ENCODE measurements at regions not wholly inside any gene's neighbourhood (a gene's known extent, or its start where the extent isn't known, plus 50 kb on each side); places are given as distances from the start of the nearest gene placed in this dataset.

DNA sequence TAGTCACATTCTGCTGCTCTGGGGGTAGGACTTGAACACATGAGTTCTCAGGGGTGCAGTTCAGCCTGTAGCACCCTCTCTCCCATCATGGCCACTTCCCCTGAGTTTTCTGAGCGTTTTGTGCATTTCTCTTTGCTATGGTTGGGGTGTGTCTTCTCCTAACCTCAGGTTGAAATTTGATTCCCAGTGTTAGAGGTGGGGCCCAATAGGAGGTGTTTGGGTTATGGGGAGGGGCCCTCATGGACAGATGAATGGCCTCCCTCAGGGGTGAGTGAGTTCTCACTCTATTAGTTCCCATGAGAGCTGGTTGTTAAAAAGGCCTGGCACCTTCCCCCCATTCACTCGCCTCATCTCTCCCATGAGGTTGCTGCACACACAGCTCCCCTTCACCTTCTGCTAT lies 101.1 kb downstream of the FOXL1 start:
- no peak overlapping the region for H3K4me3 ChIP-seq
- H3K36me3 ChIP-seq (replicated peaks; ENCODE audit: insufficient read depth, low read depth): no peaks in the 10 kb centered on the region
- no peaks in the 10 kb centered on the region for H3K9me2 ChIP-seq (replicated peaks; ENCODE audit: insufficient read depth)
- H4K20me1 ChIP-seq (ENCODE audit: insufficient read depth, poor library complexity, severe bottlenecking): no peaks in the 10 kb centered on the region
- H3K4me1 ChIP-seq (ENCODE audit: insufficient read depth): peaks cover 4% of the 10 kb centered on the region
- no peak for DNase-seq (ENCODE audit: low spot score)
- no peak for TF ChIP-seq EZH2phosphoT487 (IDR thresholded peaks at IDR 0.05; ENCODE audit: low read depth, severe bottlenecking, unreplicated experiment)
- TF ChIP-seq, protein P1, sequence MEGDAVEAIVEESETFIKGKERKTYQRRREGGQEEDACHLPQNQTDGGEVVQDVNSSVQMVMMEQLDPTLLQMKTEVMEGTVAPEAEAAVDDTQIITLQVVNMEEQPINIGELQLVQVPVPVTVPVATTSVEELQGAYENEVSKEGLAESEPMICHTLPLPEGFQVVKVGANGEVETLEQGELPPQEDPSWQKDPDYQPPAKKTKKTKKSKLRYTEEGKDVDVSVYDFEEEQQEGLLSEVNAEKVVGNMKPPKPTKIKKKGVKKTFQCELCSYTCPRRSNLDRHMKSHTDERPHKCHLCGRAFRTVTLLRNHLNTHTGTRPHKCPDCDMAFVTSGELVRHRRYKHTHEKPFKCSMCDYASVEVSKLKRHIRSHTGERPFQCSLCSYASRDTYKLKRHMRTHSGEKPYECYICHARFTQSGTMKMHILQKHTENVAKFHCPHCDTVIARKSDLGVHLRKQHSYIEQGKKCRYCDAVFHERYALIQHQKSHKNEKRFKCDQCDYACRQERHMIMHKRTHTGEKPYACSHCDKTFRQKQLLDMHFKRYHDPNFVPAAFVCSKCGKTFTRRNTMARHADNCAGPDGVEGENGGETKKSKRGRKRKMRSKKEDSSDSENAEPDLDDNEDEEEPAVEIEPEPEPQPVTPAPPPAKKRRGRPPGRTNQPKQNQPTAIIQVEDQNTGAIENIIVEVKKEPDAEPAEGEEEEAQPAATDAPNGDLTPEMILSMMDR (IDR thresholded peaks at IDR 0.05; ENCODE audit: poor library complexity): no peak
- TF ChIP-seq EZH2 (IDR thresholded peaks at IDR 0.05; ENCODE audit: borderline replicate concordance): no peak
- no peak overlapping the region for H2AFZ ChIP-seq
- no peaks in the 10 kb centered on the region for H3K79me2 ChIP-seq
- WGBS (ENCODE audit: low lambda C conversion rate, missing lambda C conversion rate): 71% methylated on average over 2 of the region's 2 CpGs
- H3K4me2 ChIP-seq: no peak overlapping the region
- H3K9me3 ChIP-seq (ENCODE audit: low read depth): no peaks in the 10 kb centered on the region
- H3K27ac ChIP-seq: no peak overlapping the region
- peaks cover 13% of the 10 kb centered on the region for H3K27me3 ChIP-seq

DNA sequence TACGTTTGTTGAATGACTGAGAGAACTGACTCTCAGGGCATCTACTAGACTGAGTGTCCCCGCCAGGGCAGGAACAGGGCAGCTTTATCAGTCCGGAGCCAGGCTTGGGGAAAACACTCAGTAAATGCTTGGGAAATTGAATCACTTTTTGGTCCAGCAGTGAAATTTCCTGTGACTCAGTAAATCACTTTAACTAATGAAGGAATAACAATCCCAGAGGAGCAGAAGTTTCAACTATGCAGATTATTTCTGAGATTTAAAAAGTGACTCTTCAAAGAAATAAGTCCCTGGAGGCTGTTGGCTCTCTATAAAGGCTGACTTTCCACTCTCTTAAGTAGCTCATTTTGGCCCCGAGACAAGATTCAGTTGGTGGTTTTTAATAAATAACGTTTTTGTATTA lies 101.8 kb downstream of the FOXL1 start:
- H3K36me3 ChIP-seq (replicated peaks; ENCODE audit: insufficient read depth, low read depth): no peaks in the 10 kb centered on the region
- no peak overlapping the region for H3K27ac ChIP-seq
- no peak overlapping the region for H3K4me3 ChIP-seq
- no peak overlapping the region for H2AFZ ChIP-seq
- H3K9me2 ChIP-seq (replicated peaks; ENCODE audit: insufficient read depth): no peaks in the 10 kb centered on the region
- WGBS (ENCODE audit: low lambda C conversion rate, missing lambda C conversion rate): 53% methylated on average over 5 of the region's 5 CpGs
- DNase-seq (ENCODE audit: low spot score): no peak
- H3K9me3 ChIP-seq (ENCODE audit: low read depth): no peaks in the 10 kb centered on the region
- H3K4me2 ChIP-seq: no peak overlapping the region
- TF ChIP-seq EZH2phosphoT487 (IDR thresholded peaks at IDR 0.05; ENCODE audit: low read depth, severe bottlenecking, unreplicated experiment): no peak
- TF ChIP-seq EZH2 (IDR thresholded peaks at IDR 0.05; ENCODE audit: borderline replicate concordance): no peak
- TF ChIP-seq, protein P1 (IDR thresholded peaks at IDR 0.05; ENCODE audit: poor library complexity): no peak
- H3K27me3 ChIP-seq: peaks cover 7% of the 10 kb centered on the region
- no peaks in the 10 kb centered on the region for H4K20me1 ChIP-seq (ENCODE audit: insufficient read depth, poor library complexity, severe bottlenecking)
- no peaks in the 10 kb centered on the region for H3K79me2 ChIP-seq
- peaks cover 4% of the 10 kb centered on the region for H3K4me1 ChIP-seq (ENCODE audit: insufficient read depth)

DNA sequence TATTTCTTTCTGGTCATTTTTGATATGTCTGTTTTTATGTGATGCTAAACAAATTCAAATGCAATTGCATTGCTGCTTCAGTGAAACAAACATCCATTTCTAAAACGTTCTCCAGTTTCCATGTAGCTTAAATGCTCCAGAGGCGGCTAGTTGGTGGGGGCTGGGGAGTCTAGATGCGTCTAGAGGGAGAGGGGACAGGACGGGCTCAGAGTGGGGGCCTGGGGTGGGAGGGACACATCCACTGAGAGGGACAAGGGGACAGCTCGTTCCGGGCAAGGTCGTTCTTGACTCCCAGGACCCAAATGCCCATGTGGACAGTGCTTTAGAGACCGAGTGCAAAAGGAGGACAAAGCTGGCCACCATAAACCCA lies 102.3 kb downstream of the FOXL1 start:
- H2AFZ ChIP-seq: no peak overlapping the region
- no peak overlapping the region for H3K27ac ChIP-seq
- no peak overlapping the region for H3K4me3 ChIP-seq
- no peak overlapping the region for H3K4me2 ChIP-seq
- H3K79me2 ChIP-seq: no peaks in the 10 kb centered on the region
- H4K20me1 ChIP-seq (ENCODE audit: insufficient read depth, poor library complexity, severe bottlenecking): no peaks in the 10 kb centered on the region
- H3K4me1 ChIP-seq (ENCODE audit: insufficient read depth): peaks cover 4% of the 10 kb centered on the region
- no peaks in the 10 kb centered on the region for H3K9me3 ChIP-seq (ENCODE audit: low read depth)
- 78% methylated on average over 5 of the region's 8 CpGs for WGBS (ENCODE audit: low lambda C conversion rate, missing lambda C conversion rate)
- DNase-seq (ENCODE audit: low spot score): no peak
- peaks cover 5% of the 10 kb centered on the region for H3K27me3 ChIP-seq
- no peaks in the 10 kb centered on the region for H3K9me2 ChIP-seq (replicated peaks; ENCODE audit: insufficient read depth)
- no peaks in the 10 kb centered on the region for H3K36me3 ChIP-seq (replicated peaks; ENCODE audit: insufficient read depth, low read depth)
- TF ChIP-seq, protein P1 (IDR thresholded peaks at IDR 0.05; ENCODE audit: poor library complexity): no peak
- TF ChIP-seq EZH2 (IDR thresholded peaks at IDR 0.05; ENCODE audit: borderline replicate concordance) (no peak), EZH2phosphoT487 (IDR thresholded peaks at IDR 0.05; ENCODE audit: low read depth, severe bottlenecking, unreplicated experiment) (no peak)

Data from hepatocyte (in vitro differentiated cells).